Left lobe of liver (tissue), 2 donors: ENCODE measurements at regions not wholly inside any gene's neighbourhood (a gene's known extent, or its start where the extent isn't known, plus 50 kb on each side); places are given as distances from the start of the nearest gene placed in this dataset.
A peak's percentile ranks its signal among the peaks of the same experiment; 100 is the strongest.
"Not testable (repeated sequence)": the region's sequence is repeated elsewhere in the genome, so short reads cannot be mapped to it uniquely, and the experiment has no call there.

ENCODE experiments used
- ATAC-seq: fragments of 200-7000 bp; cut with Tn5 transposase; one replicate; pipeline ENCODE4 v1.9.1; 2020; ENCODE audit warnings: mild to moderate bottlenecking, moderate library complexity
- DNase-seq: peaks from one replicate; pipeline ENCODE4 v3.0.0-alpha.2; 2020; ENCODE audit warnings: low spot score
- donor health status: DM: no; HTN: no; CAD: no; lungs with moderate emphysema.
- donor health status: DM: no; HTN: yes; CAD: no.

DNA sequence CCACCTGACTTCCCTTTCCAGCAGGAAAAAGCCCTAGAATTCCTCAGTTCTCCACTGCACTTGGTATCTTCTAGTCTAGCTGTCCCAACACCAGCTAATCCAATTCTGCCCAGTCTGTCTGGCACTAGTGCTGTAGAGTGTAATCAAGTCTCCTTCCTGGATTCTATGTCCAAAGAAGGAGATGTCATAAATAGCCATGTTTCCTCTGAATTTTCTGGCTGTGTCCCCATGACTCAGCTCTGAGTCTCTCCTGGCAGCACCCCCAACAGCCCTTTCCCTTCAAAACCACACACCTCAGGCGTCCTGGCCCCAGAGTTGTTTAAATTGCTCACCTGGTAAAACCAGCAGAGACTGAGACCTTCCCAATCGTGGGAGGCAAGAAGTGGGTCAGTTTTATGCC is 197.2 kb downstream of the GRXCR1 start:
- ATAC-seq (no peak), DNase-seq (no peak)

DNA sequence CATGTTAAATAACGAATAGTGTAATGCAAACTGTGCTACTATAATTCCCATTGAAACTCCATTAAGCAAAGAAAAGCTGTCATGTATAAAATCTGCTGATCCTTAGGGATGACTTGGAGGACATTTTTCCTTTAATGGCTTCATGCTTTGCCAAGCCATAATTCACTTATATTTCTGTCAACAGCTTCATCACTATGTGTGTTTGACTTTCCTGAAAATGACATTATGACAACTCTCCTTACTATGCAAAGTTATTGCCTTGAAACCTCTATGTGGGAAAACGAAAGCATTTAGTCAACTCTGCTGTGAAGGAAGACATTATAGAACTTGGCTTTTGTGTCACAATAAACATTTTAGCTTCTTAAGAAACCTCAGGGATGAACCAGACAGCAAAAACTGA is 210.5 kb downstream of the GRXCR1 start:
- no peak for ATAC-seq
- no peak for DNase-seq

DNA sequence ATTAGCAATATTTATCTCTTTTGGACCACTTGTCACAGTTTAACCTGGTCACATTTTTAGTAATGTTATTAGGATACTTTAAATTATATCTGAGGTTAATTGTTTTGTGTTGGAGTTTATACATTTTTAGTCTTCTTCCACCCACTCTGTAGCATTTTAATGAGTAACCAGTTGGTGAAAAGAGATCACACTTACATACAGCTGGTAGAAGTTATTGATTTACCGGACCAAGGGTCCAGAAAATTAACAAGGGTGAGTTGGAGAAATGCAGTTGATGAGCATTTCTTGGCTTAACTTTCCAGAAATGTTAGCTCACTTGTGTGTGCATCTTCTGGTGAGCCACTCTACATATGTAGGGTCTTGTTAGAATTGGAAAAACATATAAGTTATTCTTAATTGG is 219.6 kb downstream of the GRXCR1 start:
- no peak for DNase-seq

DNA sequence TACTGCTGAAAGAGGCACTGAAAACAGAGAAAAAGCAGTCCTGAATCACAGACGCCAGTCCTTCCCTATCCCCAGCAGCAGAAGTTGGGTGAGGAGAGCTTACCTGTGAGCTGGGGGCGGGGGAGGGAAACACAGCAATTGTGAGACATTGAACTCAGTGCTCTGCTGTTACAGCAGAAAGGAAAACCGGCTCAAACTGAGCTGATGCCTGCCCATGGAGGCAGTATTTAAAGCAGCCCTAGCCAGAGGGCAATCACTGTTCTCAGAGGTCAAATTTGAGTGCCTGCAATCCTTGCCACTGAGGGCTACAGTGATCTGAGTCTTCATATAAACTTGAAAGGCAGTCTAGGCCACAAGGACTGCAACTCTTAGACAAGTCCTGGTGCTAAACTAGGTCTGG is 220.7 kb downstream of the GRXCR1 start:
- no peak for DNase-seq
- ATAC-seq, result no peak

More for the DNA sequence above, 219.6 kb downstream of the GRXCR1 start:
- ATAC-seq, result no peak

DNA sequence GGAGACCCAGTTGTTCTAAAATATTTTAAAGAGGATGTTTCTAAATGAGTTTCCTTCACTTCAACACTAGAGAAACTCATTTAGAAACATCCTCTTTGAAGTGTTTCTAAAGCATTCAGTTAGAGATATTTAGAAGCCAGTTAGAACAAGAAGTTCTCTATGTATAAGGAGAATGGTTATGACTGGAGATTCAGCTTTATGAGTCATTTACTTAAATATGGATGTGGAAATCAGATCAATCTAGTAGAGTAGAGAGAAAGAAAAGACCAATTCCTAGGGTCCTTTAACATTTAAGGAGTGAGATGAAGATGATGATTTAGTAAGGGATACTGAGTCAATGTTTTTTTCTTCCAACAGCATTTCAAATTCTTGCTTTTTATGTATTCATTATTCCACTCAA is 234.1 kb downstream of the GRXCR1 start:
- DNase-seq, result no peak

DNA sequence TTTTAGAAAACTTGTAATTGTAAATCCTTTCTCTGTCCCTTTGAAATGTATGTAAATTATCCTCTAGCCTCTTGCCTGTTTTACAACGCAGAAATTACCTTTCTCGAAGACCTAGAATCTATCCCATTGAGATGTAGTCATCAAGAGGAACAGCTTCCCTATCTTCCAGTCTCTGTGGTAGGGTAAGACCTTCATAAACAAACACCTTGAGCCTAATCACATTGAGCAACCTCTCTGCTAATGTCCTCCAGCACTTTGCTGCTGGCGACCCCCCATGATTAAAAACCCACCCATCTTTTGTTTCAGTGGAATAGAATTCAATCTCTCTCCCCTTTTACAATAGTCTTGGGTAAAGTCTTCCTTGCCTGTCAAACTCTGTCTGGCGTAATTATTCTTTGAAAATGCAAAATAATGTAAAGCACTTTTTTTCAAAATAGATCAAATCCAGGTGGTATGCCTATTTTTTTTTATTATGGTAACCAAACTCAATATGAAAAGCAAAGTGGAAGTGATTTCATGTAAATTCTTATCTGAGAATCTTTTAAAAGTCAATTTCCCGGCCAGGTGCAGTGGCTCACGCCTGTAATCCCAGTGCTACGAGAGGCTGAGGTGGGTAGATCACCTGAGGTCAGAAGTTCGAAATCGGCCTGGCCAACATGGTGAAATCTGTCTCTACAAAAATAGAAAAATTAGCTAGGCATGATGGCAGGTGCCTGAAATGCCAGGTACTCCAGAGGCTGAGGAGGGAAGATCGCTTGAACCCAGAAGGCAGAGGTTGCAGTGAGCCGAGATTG is 237.9 kb downstream of the GRXCR1 start:
- DNase-seq (no peak), ATAC-seq (no peak)

More for the DNA sequence above, 234.1 kb downstream of the GRXCR1 start:
- ATAC-seq, result no peak

DNA sequence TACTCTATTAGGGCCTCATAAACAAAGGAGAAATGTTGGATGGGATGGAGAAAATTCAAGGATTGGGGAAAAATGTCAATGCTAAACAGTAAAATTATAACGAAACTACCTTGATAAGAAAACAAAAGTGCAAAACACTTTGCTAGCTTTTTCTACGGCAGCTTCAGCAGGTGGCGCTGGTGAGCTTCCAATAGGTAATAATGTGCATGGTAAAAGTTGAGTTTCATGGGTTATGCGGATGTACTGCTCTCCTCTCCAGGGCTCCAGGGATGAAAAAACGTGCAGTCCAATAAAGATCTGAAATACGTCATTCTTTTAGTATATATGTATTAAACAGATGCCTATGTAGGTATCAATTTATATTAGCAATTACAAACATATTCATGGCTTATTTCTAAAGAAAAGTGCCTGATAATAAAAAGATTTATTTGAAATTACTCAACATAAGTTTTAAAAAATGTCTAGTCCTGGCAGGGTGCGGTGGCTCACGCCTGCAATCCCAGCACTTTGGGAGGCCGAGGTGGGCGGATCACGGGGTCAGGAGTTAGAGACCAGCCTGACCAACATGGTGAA is 239.6 kb downstream of the GRXCR1 start:
- ATAC-seq, result peak; percentile 83
- peak; percentile 49 for DNase-seq

DNA sequence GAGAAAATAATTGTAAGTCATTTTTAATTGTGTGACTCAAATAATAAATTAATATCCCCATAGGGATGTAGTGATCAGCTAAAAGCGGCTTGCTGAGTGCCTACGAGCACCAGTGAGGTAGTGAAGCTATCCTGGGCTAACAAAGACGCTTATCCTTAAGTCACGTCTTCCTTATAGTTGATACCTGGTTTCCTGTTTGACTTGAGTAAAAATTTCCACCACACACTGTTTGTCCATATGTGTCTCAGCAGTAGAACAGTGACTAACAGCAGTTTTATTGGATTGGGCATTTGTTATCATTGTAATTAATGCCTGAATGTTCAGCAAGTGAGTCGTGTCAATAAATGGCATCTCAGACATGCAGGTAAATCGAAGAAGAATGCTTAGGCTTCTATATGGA is 241.1 kb downstream of the GRXCR1 start:
- no peak for ATAC-seq

DNA sequence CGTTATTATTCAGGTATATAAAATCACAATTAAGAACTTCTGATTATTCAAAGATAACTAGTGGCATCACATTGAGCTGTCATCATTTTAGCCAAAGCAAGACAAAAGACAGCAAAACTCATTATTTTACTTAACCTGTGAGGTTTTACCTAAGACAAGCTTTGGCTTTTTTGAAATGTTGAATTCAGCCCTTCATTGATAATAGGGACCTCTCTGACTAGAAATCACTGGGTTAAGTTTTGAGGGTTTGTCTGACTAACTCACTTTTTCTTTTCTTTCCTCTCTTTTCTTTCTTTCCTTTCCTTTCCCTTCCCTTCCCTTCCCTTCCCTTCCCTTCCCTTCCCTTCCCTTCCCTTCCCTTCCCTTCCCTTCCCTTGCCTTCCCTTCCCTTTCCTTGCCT is 244.2 kb downstream of the GRXCR1 start:
- ATAC-seq, result no peak

More for the DNA sequence above, 241.1 kb downstream of the GRXCR1 start:
- no peak for DNase-seq

DNA sequence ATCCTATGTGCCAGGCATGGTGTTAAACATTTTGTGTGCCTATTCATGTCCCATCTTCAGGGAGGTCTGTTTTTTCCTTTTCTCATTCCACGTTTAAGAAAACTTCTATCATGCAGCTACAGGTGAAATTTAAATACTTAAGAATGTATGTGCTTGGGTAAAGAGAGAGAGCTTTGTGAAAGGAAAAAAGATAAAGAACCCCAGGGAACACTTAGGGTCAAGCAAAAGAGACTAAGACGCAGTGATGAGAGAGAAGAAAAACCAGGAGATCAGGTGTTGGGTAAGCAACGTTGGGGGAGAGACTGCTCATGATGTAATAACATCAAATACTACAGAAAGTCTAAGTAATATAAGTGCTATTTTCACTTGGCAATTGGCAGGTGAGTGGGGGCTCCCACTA is 253.7 kb downstream of the GRXCR1 start:
- DNase-seq (no peak), ATAC-seq (no peak)

More for the DNA sequence above, 244.2 kb downstream of the GRXCR1 start:
- no peak for DNase-seq

DNA sequence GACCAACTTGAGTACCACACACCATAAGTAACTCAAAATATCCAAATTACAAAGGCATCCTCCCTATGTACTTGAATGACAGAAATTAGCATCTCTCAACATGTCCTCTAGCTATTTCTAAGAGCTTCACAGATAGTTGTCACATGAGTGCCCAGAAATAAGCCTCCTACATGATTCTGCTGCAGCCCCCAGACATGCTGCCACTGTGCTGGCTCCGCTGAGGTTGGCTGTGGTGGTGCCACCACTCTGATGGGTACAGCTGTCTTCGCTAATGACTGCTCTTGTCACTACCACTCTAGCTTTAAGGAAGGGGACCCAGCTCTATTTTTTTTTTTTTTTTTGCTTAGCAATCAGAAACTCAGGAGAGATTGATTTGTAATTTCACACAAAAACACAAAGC is 256.0 kb downstream of the GRXCR1 start:
- ATAC-seq, result no peak
- DNase-seq, result no peak

DNA sequence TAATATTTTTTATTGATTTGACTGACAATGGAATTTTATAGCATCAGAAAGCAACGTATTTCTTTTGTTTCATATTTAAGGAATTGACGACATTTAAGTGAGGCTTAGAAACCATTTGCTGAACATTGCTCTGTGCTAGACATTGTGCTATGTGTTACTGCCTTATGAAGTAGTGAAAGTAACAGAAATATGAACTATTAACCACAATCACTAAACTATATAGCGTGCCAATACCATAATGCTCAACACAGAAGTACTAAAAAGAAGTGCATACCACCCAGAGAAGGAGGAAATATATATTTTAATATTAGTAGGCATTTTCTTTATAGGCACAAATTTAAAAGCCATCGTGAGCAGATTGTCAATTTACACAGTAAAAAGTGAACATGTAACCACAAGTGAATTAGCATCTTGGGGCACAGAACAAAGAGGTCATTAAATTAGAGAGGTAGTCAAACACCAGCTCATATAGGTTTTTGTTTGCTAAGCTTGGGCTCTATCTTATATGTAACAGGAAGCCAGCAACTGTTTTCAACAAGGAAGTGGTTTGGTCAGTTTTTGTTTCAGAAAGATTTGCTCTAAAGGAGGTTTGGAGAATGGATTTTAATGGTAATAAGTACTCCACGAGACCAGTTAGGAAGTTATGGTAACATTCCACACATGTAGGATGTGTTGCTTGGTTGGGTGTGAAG is 270.7 kb downstream of the GRXCR1 start:
- ATAC-seq, result no peak
- DNase-seq, result no peak

DNA sequence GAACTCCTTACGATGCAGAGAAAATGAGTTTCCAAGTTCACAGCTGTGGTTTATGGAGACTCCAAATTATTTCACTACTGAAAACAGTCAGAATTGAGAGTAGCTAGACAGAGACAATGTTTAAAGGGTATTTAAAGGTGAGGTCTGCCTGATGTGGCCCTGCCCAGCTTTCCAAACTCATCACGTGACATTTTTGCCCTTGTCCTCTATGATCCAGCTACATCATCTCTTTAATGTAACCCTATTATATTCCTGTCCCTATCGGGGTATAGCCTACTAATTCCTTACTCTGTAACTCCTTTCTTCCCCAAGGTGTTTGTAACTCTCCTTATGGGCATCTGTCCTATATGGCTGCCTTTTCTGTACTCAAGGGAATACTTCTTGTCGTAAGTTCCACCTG is 297.2 kb downstream of the GRXCR1 start:
- ATAC-seq, result no peak
- no peak for DNase-seq

DNA sequence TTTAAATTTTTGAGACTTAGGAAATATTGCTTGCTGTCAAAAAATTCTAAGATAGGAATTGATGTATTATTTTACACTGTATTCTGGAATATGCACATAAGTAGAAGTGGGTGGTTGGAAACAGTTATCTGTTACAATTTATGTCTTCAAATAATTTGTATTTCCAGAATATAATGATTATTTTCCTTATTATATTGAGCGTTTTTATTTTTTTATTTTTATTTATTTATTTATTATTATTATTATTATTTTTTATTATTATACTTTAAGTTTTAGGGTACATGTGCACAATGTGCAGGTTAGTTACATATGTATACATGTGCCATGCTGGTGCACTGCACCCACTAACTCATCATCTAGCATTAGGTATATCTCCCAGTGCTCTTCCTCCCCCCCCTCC is 320.1 kb downstream of the GRXCR1 start:
- not testable (repeated sequence) for ATAC-seq, DNase-seq

DNA sequence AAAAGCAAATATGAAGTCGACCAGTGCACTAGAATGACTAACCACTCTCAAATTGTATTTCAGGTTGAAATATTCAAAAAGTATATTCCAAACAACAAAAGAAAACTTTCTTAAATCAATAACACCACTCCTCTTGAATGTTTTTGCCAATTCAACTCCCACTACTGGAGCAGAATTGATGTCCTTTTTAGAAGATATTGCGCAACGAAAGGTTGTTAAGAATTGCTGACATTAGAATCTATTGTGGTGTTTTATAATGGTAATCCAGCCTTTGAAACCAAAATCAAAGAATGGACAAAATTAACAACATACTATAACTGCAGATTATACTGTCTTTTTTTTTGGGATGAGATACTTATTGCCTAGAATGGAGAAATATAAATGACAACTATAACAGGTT is 331.3 kb downstream of the GRXCR1 start:
- DNase-seq (no peak), ATAC-seq (no peak)

DNA sequence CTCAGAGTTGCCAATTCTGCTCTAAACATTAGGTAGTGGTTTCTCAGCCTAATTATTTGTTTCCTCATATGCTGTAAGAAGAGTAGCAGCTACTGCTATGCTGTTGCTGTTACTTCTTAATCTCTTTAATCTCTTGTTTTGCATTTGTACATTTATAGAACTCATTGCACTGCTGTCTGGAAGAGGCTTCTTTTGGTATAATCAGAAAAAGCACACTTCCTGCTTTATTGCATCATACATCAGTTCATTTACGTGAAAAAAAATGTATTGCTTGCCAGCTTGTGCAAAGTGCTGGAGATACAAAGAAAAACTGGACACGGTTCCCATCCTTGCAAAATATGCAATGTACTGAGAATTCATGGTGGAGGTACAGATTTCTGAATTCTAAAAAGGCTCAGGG is 332.0 kb downstream of the GRXCR1 start:
- DNase-seq (no peak), ATAC-seq (no peak)

DNA sequence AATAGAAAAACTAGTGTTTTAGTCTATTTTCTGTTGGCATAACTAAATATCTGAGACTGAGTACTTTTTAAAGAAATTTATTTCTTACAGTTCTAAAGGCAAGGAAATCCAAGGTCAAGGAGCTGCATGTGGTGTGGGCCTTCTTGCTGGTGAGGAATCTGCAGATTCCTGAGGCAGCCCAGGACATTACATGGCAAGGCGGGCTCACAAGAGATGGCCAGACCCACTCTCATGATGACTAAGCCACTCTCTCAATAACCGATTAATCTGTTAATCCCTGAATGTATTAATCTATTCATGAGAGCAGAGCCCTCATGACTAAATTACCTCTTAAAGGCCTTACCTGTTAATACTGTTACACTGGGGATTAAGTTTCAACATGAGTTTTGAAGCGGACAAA is 340.8 kb downstream of the GRXCR1 start:
- DNase-seq (no peak), ATAC-seq (no peak)

DNA sequence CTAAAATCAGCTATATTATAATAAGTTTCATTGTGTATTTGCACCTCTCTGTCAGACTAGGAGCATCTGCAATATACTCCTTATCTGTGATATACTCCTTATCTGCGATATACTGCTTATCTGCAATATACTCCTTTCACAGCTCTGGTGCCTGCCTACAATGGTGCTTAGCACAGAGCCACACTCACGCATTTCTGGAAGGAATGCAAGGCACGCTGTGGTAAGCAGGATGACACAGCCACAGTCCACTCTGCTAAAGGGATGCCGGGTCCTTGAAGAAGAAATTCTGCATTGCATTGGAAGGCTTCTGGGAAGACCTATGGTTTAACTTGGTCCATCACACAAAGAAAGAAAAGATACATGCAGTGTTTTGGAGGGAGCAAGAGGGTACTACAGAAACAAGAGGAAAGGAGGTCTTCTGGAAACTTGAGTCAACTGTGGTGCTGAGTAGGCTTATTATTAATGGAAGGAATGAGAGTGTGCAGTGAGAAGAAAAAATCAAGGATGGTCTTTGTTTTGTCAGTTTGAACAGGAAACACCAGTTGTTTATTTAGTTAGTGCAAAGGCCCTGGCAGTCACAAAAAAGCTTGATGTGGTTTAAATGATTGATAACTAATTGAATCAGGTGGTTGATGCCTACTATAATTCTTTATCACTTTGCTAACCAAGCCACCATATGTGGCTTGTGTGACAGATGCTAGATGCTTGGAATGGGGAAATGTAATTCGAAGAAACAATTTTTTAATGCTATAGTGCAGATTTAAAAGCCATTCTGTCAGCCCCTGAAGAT is 342.3 kb downstream of the GRXCR1 start:
- DNase-seq (no peak), ATAC-seq (no peak)

DNA sequence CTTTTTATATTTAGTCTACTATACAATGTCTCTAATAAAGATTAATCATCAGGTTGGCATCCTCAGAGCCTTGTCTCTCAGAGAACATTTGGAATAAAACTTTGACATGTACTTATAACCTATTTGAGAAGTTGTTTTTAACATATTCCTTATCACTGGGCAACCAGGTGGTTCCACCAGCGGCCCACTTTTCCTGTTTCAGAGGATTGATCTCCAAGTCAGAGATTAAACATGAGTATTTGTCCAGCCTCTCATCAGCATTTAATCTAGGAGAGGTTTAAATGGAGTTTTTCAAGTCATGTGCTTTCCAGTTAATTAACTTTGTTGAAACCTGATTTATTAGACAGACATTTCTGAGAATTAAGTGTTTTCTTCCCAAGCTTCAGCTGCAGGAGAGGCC is 345.5 kb downstream of the GRXCR1 start:
- DNase-seq (no peak), ATAC-seq (no peak)

DNA sequence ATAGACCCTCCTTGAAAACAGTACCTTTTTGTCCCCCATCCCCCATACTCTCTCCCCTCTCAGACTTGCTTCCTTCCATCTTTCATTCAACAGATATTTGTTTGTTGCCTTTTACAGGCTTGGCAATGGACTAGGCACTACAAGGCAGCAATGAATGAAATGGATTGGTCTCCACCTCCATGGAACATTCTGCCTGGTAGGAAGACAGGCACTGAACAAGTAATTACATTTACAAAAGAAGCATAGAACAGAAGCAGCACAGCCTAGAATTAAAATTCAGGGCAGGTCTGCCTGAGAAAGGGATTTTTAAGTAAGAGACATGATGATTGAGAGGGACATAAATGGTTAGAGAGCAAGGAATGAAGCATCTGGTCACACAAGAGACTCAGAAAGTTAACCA is 346.1 kb downstream of the GRXCR1 start:
- ATAC-seq (no peak), DNase-seq (no peak)

DNA sequence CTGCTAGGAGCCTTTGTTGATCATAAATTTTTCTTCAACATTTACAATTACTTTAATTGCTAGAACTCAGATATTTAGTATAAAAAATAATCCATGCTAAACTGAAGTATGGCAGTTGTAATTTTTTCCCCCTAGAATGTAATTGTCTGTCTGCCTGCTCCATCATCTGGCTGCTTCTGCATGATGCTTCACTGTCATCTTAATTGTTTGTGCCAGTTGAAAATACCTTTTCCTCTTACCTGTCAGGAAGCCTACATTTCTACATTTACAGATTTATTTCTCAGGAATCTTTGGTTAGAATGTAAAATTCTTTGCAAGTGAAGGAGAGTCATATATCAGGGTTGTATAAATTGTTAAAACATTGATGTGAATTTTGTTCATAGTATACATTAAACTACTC is 348.6 kb downstream of the GRXCR1 start:
- DNase-seq, result no peak
- no peak for ATAC-seq
